ENCODE measurements at regions not wholly inside any gene's neighbourhood (a gene's known extent, or its start where the extent isn't known, plus 50 kb on each side); places are given as distances from the start of the nearest gene placed in this dataset.

DNA sequence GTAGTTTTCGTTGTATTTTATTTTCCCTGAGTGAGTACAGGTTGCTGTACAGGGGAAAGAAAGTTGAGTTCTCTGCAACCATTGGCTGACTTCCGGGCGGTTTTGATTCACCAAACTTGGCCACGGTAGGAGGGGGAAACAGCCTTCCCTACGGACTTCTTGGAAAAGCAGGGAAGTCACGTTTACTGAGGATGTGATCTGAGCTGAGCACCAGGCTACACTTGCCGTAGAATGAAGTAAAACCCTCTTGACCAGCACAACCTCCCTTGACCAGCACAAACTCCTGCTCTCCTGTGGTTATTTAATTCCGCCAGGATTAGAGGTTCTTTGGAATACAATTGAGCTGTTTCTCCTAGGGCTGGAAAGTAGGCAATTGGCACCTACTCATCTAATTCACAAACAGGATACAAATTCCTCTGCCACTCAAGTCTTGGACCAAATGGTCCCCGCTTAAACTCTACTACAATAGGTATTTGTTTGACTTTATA, 242.0 kb upstream of the RBFOX1 start:
- DNase-seq = no peak

DNA sequence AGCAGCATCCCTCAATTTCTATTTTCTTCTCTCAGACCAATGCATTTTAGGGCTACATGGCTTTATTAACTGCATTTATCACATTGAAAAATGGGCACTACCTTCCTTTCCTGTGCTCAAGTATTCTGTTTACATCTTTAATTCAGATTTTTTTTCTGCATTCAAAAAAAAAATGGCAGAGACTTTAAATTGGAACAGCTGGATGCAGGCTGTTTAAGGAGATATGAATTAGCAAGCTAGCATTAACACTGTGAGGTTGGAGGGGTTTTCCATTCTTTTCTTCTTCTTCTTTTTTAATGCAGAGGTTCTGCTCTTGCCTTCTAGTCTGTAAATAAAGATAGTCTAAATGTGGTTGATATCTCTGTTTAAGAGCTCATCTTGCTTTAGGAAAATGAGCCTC, 242.9 kb upstream of the RBFOX1 start:
- no peak for DNase-seq

DNA sequence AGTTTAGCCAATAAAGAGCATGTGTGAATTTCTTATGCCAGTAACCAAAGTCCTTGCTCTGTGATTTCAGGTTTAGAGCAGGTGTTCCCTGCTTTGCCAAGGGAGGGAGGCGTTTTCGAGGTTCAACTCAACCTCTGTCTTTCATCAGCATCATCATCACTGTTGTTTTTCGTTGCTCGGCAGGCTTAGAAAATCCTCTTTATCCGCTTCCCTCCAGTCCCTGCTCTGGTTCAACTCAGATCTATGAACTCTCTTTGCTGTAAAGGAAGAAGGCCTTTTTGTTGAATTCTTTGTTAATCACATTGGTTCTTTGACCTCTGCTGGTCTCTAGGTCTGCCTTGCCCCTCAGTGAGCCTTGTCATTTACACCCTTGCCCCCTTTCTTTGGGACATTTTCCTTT, 243.9 kb upstream of the RBFOX1 start:
- no peak for DNase-seq

DNA sequence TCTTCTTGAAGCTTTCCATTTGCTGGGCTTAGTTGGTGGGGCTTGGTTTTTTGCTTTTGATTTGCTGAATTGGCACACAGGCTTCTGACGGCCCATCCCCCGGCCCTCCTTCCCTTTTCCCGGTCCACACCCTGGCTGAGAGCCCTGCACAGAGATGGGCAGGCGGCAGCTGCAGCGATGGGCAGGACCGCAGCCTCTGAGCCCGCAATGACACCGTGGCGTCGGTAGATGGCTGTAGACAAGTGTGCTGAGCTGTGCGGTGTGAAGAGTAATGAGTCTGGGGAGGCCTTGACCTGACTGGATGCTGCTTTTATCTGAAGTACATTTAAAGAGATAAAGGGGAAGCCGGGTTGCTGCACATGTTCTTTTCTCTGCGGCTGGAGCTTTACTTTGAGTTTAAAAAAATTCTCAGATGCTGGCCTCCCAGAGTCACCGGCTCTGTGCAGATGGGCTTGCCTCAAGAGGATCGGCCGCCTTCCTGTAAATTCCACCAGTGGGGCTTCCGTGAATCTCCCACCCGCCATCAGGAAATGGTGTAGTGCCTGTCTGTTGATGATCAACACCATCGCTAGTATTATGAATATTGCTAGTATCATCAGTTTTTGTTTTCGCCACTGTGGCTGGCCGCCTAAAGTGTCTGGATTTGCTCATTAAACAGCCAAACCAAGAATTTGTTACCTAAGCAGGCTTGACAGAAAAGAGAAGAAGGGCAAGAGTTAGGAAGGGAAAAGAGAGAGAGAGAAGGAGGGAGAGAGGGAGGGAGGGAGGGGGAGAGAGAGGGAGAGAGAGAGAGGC, 245.6 kb upstream of the RBFOX1 start:
- peak; percentile 86 for DNase-seq

DNA sequence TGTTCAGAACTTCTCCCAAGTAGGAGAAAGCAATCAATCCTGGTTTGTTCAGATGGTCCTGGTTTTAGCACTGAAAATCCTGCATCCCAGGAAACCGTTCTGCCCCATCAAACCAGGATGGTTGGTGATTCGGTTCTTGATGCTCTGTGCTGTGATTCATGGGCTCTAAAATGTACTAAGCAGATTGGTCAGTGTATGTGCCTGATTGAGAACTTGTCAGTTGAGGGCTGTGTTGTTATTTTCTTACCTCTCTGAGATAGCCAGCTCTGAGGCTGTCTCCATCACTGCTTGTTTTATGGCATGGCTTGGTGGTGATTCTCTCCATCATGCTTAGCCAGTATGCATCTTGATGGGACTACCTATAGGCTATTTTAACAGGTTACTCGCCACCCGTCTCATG, 246.9 kb upstream of the RBFOX1 start:
- DNase-seq = no peak

DNA sequence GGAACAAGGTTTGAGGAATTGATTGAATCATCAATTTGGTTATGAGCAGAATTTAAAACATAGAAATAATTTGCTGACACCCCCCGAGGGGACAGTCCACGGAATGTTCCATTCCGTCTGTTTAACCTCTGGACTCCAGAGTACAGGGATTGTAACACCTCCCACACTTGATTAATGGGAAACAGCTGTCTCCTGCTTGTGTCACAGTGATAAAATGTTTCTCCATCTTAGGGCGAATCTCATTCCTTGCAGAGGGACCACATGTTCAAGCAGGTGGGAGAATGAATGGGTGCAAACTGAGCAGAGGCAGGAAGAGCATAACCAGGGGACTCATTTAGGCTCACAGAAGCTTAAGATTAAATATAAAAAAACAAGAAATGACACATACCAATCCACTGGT, 249.5 kb upstream of the RBFOX1 start:
- DNase-seq = peak; percentile 24

DNA sequence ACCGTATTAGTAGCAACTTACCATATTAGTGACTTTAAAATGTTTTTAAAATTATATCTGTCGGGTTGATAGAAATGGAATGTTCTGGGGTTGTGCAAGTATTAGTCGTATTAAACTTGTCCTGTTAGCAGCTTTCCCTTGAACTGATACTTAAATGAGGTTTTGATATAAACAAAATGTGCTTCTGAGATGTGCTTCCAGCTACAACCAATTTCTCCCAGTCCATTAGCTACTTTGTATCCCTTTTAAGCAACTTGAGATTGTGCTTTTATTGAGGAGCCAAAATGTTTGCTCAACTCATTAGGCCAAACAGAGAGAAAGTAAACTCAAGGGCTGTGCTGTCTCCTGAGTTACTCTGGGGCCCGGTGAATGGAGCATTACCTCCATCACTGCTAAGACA, 255.0 kb upstream of the RBFOX1 start:
- no peak for DNase-seq

DNA sequence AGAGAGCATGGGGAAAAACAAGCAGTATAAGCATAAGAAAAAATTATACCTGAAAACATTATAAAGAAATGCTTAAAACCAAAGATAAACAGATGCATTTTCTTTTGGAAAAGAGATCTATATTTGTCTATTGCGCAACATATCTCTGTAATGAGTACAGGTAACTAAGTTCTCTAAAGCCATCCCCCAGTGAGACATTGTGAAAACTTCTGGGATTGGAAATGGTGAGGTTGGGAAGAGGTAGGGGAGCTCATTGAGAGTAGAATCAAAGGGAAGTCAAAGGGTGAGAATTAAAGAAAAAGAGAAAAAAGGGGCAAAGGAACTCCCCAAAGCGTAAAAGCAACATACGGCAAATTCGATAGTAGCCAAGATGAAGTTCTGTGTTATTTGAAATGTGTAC, 257.9 kb upstream of the RBFOX1 start:
- DNase-seq = no peak

DNA sequence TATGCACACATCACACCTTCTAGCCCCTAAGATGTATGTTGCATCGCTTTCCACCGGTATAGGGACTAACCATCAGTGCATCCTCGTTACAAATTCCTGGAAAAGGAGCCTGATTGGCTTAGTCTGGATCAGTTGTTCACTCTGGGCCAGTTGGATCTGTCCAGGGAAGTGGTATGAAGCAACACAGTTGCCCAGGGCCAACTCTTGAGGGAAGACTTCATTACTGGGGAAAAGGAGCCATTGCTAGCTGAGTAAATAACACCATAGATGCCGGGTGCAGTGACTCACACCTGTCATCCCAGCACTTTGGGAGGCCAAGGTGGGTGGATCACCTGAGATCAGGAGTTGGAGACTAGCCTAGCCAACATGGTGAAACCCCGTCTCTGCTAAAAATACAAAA, 275.2 kb upstream of the RBFOX1 start:
- DNase-seq = no peak

DNA sequence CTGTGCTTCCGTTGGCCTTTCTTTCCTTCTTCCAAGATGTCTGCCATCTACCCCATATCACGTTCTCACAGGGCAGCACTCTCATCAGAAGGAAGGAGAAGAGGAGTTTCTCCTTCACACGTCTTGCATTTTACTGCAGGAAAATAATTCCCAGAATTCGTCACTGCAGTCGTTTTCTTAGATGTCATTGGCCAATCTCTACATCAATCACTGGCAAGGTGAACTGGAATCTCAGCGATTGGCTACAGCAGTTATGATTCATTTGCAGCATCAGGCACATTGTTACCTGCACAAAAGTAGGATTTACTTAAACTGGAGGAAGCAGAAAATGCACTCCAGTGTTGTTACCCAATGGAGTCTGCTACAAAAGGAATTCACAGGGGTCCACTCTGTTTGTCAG, 277.2 kb upstream of the RBFOX1 start:
- DNase-seq = no peak

DNA sequence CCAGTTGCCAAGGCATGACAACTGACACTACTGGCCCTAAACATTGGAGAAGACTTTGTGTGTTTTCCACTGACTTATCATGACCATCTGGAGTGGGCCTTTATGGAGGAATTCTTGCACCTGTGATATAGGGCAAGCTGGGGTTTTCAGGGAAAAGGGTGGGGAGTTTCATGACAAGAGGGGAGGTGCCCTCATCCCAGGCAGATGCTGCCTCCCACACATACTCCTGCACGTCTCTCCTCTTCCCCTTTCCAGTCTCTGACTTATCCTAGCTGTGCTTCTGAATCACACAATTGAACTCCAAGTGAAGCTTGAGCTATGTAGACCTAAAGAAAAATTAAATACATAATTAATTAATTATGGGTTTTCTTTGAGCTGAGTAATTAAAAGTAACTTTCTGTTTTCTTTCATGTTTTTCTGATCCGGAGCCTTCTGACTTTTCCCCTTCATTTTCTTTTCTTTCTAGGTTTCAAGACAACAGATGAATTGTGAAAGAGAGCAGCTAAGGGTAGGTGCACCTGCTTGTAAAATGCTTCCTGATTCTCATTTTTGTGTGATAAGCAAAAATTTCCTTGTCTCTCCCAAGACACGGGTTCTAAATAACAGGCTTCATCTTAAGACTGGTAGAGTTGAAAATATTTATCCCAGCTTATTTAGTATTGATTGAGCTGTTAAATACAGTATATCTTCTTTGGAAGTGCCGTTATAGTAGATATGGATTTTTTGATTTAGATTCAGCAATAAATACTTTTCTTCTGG, 280.9 kb upstream of the RBFOX1 start:
- DNase-seq = no peak

DNA sequence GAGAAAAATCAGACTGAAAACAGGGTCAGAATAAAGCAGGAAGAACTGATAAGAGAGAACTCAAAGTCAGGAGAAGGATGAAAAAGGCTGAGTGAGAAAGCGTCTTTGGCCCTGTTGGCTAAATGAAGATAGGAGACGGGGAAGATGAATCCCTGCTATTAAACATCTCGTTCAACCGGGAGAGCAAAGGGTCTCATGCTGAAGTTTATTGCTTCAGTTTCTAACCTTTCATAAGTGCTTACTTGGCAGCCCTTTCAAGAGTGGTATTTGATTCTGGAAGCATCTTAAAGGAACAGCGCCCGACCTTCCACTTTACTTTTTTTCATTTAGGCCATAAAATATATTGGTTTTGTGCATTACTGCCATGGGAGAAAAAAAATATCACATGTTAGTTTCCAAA, 288.3 kb upstream of the RBFOX1 start:
- no peak for DNase-seq

DNA sequence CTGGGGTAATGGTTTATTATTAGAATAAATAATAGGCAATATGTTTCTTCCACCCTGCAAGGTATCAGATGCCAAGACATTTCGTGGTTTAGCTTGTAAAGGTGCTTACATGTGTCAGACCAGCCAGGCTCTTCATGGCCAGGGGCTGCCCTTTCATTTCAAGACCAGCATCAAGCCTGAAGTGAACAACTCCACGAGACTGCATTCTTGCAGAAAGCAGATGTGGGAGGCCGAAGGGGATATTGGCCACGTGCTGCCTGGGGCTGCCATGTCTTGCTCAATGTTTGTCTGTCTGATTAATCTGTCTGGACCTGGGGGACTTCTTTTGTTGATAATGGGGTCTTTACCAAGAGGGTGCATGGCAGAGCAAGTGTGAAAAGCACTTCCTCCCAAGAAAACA, 294.2 kb upstream of the RBFOX1 start:
- no peak for DNase-seq

DNA sequence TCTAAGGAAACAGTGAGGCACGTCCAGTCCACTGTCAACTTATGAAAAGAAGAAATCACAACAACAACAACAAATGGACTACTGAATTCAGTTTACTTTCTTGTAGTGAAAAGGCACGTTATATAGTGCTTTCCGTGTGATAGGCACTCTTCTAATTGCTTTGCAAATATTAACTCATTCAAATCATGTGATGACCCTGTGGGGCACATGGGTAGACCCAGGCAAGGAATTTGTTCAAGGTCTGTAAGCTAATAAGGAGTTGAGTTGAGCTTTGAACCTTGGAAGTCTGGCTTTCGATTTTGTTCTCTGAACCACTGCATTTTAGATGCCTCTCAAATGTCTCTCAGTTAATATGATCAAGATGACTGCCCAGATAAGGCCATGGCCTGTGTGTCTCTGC, 295.1 kb upstream of the RBFOX1 start:
- DNase-seq = no peak

DNA sequence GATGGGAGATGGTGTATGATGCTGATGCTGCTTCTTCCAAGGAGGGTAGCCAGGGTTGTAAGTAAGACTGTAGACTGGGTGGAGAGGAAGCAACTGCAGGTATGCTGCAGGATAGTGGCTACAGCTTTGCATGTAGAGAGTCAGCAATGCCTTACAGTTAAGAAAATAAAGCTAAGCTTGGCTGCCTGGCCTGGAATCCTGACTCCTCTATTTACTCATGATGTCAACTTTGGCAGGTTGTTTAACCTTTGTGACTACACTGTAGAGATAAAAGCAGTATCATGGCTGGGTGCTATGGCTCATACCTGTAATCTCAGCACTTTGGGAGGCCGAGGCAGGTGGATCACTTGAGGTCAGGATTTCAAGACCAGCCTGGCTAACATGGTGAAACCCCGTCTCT, 301.6 kb upstream of the RBFOX1 start:
- no peak for DNase-seq

DNA sequence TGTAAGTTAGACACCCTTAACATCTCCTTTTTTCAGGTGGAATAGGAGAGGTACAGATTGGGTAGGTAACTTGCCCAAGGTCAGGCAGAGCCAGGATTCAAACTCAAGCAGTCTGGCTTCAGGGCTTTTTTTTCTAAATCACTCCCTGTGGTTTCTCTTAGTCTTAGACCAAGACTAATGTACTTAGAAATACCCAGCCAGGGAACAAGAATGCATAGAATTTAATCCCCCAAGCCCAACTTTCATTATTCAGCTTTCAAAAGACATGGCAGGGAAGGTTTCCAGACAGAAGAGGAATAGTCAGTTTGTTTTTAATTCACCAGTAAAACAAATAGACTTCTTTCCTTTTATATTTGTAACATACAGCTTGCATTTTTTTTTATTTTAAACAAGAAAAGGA, 305.2 kb upstream of the RBFOX1 start:
- no peak for DNase-seq

DNA sequence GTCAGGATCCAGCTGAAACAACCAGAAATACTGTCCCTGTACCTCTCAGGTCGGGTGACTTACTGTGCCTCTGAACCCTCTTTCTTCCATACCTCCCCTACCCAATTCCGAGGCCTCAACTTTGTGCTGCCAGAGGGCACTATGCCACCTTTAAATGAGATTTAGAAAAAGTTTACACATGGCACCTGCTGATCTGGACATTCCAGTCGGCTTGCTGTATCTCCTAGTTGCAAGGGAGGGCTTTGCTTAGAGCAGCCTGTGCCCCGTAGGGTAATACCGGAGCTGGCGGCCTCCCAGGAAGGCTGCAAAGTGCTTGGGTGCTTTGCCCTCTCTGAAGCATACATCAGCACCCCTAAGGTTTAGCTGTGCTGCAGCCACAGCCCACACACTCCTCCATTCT, 306.0 kb upstream of the RBFOX1 start:
- DNase-seq = no peak

DNA sequence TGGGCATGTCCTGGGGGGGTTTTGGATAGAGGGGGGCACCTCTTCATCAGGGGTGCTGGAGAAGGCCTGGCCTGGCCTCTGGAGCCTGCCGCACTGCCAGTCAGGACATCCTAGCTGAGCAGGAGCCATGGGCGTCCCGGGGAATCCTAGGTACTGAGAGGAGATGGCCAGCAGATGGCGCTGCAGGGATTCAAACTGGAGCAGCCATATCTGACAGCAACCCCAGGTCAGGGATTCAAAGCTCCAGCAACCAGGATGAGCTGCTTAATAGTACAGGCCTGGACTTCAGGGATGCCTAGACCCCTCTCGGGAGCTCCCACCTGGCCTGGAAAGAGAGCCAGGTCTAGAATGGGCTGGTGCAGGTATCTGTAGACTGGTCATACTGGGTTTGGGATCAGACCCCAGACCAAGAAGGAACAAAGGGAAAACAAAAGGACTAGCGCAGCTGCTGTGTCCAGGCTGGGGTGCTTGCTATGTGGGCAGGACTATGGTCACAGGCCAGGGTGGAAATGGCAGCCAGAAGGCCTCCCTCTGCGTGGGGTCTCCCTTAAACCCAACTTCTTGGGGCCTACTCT, 306.9 kb upstream of the RBFOX1 start:
- peak; percentile 77 for DNase-seq

DNA sequence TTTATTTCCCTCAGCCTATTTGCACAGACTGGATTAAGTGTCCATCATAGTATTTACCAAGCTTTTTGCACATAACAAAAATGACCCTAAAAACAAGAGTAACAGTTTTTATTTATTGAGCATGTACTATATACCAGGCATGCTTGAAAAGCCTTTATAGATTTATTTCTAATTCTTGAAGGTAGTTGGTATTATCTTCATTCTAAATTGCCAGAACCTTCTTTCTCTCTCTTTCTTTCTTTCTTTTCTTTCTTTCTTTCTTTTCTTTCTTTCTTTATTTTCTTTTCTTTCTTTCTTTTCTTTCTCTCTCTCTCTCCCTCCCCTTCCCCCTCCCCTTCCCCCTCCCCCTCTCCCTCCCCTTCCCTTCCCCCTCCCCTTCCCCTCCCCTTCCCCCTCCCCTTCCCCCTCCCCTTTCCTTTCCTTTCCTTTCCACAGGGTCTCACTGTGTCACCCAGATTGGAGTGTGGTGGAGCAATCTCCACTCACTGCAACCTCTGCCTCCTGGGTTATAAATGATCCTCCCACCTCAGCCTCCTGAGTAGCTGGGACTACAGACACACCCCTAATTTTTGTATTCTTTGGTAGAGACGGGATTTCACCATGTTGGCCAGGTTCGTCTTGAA, 310.9 kb upstream of the RBFOX1 start:
- no peak for DNase-seq

DNA sequence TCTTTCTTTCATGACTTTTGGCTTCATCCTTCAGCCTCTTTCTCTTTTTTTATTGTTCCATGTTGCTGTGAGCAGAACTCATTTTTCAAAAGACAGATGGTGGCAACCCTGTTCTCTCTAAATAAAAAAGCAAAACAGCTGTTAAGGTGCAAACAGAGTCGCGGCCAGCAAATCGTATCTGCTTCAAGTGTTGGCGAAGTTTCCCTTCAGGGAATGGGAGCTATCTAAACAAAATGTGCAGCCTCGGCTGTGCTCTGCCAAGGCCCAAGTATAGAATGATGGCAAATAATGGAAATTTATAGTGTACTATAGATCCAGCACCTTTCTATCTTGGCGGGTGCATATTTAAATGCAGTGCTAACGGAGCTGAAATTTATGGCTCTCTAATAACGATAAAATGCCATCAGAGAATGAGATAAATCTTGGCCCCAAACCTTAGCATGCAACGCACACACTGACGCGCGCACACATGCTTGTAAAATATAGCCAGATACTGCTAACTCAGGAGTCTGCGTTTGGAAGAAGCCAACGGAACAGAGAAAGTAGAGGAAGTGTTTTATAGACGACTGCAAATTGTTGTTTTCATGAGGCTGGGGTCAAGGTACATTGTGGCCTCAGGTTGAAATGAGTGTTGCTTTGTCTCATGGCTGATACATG, 315.5 kb upstream of the RBFOX1 start:
- DNase-seq = no peak

DNA sequence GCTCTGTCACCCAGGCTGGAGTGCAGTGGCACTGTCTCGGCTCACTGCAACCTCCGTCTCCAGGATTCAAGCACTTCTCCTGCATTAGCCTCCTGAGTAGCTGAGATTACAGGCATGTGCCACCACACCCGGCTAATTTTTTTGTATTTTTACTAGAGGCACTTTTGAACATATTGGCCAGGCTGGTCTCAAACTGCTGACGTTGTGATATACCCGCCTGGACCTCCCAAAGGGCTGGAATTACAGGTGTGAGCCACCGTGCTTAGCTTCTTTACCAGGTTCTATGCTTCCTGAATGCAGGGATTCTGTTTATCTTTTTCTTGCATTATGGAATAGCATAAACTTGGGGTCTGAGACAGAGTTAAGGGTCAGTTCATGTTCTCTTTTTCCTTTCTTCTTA, 317.9 kb upstream of the RBFOX1 start:
- no peak for DNase-seq

DNA sequence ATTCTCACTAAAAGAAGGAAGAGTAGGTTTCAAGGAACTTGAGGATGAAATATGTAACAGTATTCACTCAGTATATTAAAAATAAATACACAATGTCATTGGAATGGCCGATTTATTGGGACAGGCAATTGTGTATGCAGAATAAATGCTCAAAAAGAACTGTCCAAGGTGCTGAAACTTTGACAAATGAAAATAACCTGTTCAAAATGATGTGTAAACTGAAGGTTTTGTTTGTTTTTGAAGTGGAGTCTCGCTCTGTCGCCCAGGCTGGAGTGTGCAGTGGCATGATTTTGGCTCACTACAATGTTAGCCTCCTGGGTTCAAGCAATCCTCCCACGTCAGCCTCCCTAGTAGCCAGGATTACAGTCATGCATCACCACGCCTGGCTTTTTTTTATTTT, 318.7 kb upstream of the RBFOX1 start:
- no peak for DNase-seq

DNA sequence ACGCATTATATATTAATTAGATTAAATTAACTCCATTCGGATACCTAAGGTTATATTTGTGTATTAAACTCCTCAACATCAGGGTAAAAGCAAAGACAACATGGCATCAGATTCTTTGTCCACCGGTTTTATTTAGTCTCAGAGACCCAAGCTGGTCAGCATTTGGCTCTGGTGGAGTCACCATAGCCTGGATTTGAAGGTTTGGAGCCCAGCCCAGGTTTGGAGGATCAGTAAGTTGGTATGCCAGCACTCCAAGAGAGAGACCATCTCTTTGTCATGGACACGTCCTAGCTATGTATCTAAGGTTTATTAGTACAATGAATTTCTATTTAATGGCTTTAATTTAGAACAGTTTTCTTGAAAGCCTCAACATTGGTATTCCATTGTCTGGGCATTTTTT, 328.4 kb upstream of the RBFOX1 start:
- DNase-seq = no peak
